Osteocyte (in vitro differentiated cells): ENCODE measurements at regions not wholly inside any gene's neighbourhood (a gene's known extent, or its start where the extent isn't known, plus 50 kb on each side); places are given as distances from the start of the nearest gene placed in this dataset.

Source experiments
- DNase-seq: peaks from one replicate; pipeline ENCODE4 v3.0.0; 2021; ENCODE audit warnings: mixed read lengths; ENCODE audit not compliant: unreplicated experiment; ENCODE audit errors: extremely low spot score
- H3K27ac Mint-ChIP-seq: one replicate; pipeline ENCODE4 v1.8.0; 2021; ENCODE audit warnings: mild to moderate bottlenecking, mixed read lengths; ENCODE audit not compliant: unreplicated experiment
- H3K27me3 Mint-ChIP-seq: one replicate; pipeline ENCODE4 v1.8.0; 2021; ENCODE audit warnings: mixed read lengths; ENCODE audit not compliant: unreplicated experiment
- H3K36me3 Mint-ChIP-seq: one replicate; pipeline ENCODE4 v1.8.0; 2021; ENCODE audit warnings: mixed read lengths; ENCODE audit not compliant: unreplicated experiment
- H3K4me1 Mint-ChIP-seq: one replicate; pipeline ENCODE4 v1.8.0; 2021; ENCODE audit warnings: mixed read lengths; ENCODE audit not compliant: unreplicated experiment
- H3K4me3 Mint-ChIP-seq: one replicate; pipeline ENCODE4 v1.8.0; 2021; ENCODE audit warnings: mild to moderate bottlenecking, moderate library complexity, mixed read lengths; ENCODE audit not compliant: unreplicated experiment
- H3K9me3 Mint-ChIP-seq: one replicate; pipeline ENCODE4 v1.8.0; 2021; ENCODE audit warnings: mixed read lengths; ENCODE audit not compliant: unreplicated experiment
- TF ChIP-seq, protein P1 (sequence below): fragments of 200-600 bp; sonication (generic); IDR thresholded peaks from 2 replicates; pipeline ENCODE4 v1.5.0; 2021; ENCODE audit warnings: antibody characterized with exemption, mild to moderate bottlenecking, moderate library complexity

DNA sequence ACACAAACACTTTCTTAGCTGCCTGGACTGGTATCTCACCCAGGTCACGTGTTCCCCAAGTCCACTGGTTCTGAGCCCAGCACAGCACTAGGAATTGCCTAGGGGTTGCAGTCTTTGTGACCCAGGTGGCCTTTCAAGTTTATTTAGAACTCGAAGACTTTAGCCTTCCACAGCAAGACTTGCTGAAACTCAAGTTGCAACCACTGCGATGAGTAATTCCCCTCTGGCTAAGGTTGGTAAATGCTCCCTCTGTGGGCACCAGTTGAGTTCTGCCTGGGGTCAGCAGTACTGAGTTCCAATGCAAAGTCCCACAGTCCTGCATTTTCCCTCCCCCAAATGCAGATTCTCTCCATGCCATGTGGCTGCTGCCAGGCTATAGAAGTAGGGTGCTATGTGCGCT is 77.6 kb upstream of the MOCS1 start:
- H3K36me3 Mint-ChIP-seq: no peaks in the 10 kb centered on the region
- H3K27ac Mint-ChIP-seq: no peak overlapping the region
- H3K9me3 Mint-ChIP-seq: no peaks in the 10 kb centered on the region
- no peak overlapping the region for H3K4me3 Mint-ChIP-seq
- H3K27me3 Mint-ChIP-seq: peaks cover 28% of the 10 kb centered on the region
- no peaks in the 10 kb centered on the region for H3K4me1 Mint-ChIP-seq
- no peak for DNase-seq
- TF ChIP-seq, protein P1, sequence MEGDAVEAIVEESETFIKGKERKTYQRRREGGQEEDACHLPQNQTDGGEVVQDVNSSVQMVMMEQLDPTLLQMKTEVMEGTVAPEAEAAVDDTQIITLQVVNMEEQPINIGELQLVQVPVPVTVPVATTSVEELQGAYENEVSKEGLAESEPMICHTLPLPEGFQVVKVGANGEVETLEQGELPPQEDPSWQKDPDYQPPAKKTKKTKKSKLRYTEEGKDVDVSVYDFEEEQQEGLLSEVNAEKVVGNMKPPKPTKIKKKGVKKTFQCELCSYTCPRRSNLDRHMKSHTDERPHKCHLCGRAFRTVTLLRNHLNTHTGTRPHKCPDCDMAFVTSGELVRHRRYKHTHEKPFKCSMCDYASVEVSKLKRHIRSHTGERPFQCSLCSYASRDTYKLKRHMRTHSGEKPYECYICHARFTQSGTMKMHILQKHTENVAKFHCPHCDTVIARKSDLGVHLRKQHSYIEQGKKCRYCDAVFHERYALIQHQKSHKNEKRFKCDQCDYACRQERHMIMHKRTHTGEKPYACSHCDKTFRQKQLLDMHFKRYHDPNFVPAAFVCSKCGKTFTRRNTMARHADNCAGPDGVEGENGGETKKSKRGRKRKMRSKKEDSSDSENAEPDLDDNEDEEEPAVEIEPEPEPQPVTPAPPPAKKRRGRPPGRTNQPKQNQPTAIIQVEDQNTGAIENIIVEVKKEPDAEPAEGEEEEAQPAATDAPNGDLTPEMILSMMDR: no peak

DNA sequence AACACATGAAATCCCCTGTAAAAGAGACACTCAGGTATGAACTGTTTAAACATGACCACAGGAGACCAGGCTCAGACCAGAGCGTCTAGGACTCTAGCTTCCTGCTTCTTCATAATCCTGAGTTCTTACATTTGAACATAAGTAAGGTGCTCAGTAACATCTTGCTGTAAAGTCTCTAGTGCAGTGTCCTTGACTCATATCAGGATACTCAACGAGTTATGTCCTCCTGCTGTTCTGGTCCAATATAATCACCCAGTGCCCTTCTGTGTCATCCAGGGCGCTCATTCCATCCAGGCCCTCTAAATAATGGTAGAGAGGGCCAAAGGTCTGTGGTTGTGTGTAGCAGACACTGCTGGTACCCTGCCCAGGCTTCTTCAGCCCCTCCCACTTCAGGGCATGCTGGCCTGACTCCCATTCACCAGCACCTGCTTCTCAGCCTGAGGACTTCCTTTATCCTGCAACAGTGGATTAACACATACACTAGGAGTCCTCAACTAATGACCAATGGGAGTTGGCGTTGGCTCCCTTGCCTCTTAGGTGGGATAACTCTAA is 66.8 kb upstream of the MOCS1 start:
- Mint-ChIP-seq H3K4me3 (no peak overlapping the region), H3K27me3 (peaks cover 16% of the 10 kb centered on the region), H3K27ac (no peak overlapping the region), H3K36me3 (no peaks in the 10 kb centered on the region), H3K4me1 (no peaks in the 10 kb centered on the region), H3K9me3 (peaks cover 21% of the 10 kb centered on the region)
- TF ChIP-seq, protein P1: no peak
- no peak for DNase-seq

DNA sequence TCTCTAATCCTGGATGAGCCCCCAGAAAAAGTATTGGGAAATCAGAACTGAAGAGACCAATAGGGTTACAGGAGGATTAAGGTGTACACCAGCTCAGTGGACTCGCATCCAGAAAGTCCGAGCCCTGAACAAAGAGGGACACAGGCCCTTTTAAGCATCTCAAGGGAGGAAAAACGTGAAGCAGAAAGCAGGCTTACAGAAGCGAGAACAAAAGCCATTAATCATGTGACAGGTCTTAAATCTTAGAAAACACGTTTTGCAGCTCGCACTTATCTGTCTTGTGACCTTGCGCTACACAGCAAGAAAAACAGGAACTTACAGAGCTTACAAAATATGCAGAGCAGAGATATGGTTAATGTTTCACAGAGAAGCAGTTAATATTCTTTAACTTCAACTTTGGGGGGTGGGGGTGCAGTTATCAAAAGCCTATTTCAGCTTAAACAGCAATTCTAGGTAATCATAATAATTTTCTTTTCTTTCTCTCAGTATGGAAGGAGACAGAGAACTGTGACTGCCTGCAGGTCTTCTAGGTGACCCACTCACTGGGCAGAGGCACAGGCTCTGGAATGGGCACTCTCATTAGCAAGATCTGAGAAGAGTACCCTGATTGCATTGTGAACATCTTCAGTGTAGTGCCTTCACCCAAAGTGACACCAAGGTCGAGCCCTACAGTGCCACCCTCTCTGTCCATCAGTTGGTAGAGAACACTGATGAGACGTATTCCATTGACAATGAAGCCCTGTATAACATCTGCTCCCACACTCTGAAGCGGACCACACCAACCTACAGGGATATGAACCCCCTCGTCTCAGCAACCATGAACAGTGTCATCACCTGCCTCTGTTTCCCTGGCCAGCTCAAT is 65.0 kb upstream of the MOCS1 start:
- Mint-ChIP-seq H3K36me3 (no peaks in the 10 kb centered on the region), H3K4me3 (no peak overlapping the region), H3K4me1 (no peaks in the 10 kb centered on the region), H3K27ac (no peak overlapping the region), H3K27me3 (peaks cover 5% of the 10 kb centered on the region), H3K9me3 (peaks cover 24% of the 10 kb centered on the region)
- TF ChIP-seq, protein P1: no peak
- no peak for DNase-seq

DNA sequence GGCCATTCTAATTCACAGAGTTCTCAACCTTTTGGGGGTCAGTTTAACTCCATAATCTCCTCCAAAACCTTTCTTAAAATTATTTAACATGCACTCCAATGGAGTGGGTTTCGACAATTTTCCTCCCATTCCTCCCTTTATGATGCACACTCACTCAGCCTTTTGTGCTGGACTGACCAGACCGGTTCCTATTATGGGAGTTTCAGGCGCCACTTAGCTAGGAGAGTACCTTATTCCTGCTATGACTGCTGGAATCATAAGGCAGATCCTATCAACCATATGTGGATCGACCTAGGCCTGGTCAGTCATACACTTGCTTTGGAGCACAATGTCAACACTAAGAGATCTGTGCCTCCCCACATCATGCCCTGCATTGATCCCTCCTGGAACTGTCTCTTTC is 63.9 kb upstream of the MOCS1 start:
- Mint-ChIP-seq H3K27ac (no peak overlapping the region), H3K4me3 (no peak overlapping the region), H3K4me1 (no peaks in the 10 kb centered on the region), H3K27me3 (no peaks in the 10 kb centered on the region), H3K36me3 (peaks cover 2% of the 10 kb centered on the region), H3K9me3 (peaks cover 26% of the 10 kb centered on the region)
- DNase-seq: no peak
- TF ChIP-seq, protein P1: no peak

DNA sequence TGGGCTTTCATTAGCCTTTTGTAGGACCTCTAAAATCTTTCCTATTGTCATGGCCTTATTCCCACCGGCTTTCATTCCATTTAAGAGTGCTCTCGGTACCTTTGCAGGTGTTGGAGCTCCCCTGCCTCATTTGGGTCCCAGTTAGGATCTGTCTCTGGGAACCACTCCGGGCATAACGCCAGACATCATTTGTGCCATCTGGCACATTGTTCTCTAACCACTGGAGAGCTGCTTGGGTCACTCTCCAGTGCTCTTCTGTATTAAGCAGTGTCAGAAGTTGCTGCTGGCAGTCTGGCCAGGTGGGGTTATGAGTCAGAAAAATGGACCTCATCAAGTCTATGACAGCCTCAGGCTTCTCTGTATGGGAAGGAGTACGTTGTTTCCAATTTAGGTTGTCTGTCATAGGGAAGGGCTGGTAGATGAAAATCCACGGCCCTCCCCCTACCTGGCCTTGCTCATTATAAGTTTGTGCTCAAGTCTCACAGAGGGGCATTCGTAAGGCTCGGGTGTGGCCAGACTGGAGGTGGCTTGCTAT is 62.9 kb upstream of the MOCS1 start:
- no peaks in the 10 kb centered on the region for H3K27me3 Mint-ChIP-seq
- no peak overlapping the region for H3K4me3 Mint-ChIP-seq
- DNase-seq: peak; percentile 62
- H3K27ac Mint-ChIP-seq: no peak overlapping the region
- H3K9me3 Mint-ChIP-seq: peaks cover 26% of the 10 kb centered on the region
- no peaks in the 10 kb centered on the region for H3K4me1 Mint-ChIP-seq
- TF ChIP-seq, protein P1: no peak
- peaks cover 2% of the 10 kb centered on the region for H3K36me3 Mint-ChIP-seq
